HepG2 (cell line): ENCODE measurements at regions not wholly inside any gene's neighbourhood (a gene's known extent, or its start where the extent isn't known, plus 50 kb on each side); places are given as distances from the start of the nearest gene placed in this dataset.

Experiments used
- ATAC-seq: fragments of 200-7000 bp; cut with Tn5 transposase; 3 replicates; pipeline ENCODE4 v1.9.1; 2020; ENCODE audit warnings: mild to moderate bottlenecking, moderate library complexity
- BruUV-seq: library from RNA; stranded (reverse); fragments of 400-500 nt; replicated peaks from 2 replicates; lab custom pipeline; 2021; lab: Mats Ljungman, UMichigan
- CTCF ChIA-PET: fragments of 300-600 bp; formaldehyde crosslinking; extraction: SDS; loops from one replicate; lab custom pipeline; 2021; ENCODE audit warnings: low total read pairs, inconsistent platforms, low intra/inter-chr PET ratio; lab: Yijun Ruan, JAX
- POLR2A ChIA-PET: fragments of 350-600 bp; sonication (Branson Sonifier 250); formaldehyde crosslinking; loops from one replicate; lab custom pipeline; 2020; ENCODE audit warnings: antibody characterized with exemption, inconsistent platforms; lab: Yijun Ruan, JAX
- DNase-seq: peaks from one replicate; pipeline ENCODE4 v3.0.0-alpha.2; 2015; ENCODE audit warnings: low spot score
- FAIRE-seq: peaks from 3 replicates; lab custom pipeline; 2011; peaks lifted over from hg19 to GRCh38; lab: Jason Lieb, UNC
- H2AFZ ChIP-seq: one replicate; pipeline ENCODE4 v1.6.1; 2011; ENCODE audit warnings: low read length, inconsistent platforms
- H3K27ac ChIP-seq: fragments of 300-600 bp; 3 replicates; pipeline ENCODE4 v1.8.0; 2011; ENCODE audit warnings: mixed run types, mild to moderate bottlenecking, mixed read lengths, low read length, inconsistent platforms; ENCODE audit not compliant: insufficient read depth; ENCODE audit errors: extremely low read length
- H3K27me3 ChIP-seq, 2 experiments: fragments of 200-600 bp in 1 of 2; 2 replicates in 1 of 2; 3 replicates in 1 of 2; pipeline versions ENCODE4 v1.6.0 to v1.8.0; 2011; ENCODE audit warnings: low read length in 2 of 2, mild to moderate bottlenecking in 2 of 2, moderate library complexity in 2 of 2, inconsistent platforms in 1 of 2; ENCODE audit not compliant: insufficient read depth in 2 of 2, control insufficient read depth in 1 of 2
- H3K36me3 ChIP-seq, 2 experiments: fragments of 200-600 bp in 1 of 2; replicated peaks in 1 of 2; 2 replicates in 1 of 2; 3 replicates in 1 of 2; pipeline versions ENCODE4 v1.5.1 to v1.8.0; 2011; ENCODE audit warnings: low read length in 2 of 2, inconsistent platforms in 1 of 2; ENCODE audit not compliant: insufficient read depth in 2 of 2, control insufficient read depth in 1 of 2
- H3K4me1 ChIP-seq: 2 replicates; pipeline ENCODE4 v1.5.1; 2012; ENCODE audit warnings: low read length, inconsistent platforms; ENCODE audit not compliant: insufficient read depth
- H3K4me2 ChIP-seq: 2 replicates; pipeline ENCODE4 v1.6.0; 2011; ENCODE audit warnings: low read depth, low read length, inconsistent platforms
- H3K4me3 ChIP-seq, 3 experiments: fragments of 200-600 bp in 1 of 3; sonication (generic), shearing (Covaris generic) in 1 of 3; replicated peaks in 1 of 3; 2 replicates each; pipeline ENCODE4 v1.5.1; 2011 to 2016; ENCODE audit warnings: low read length in 3 of 3, inconsistent platforms in 2 of 3, low read depth in 2 of 3, mild to moderate bottlenecking in 2 of 3, control low read depth in 1 of 3, mixed read lengths in 1 of 3; ENCODE audit not compliant: insufficient read depth in 1 of 3
- H3K79me2 ChIP-seq: one replicate; pipeline ENCODE4 v1.6.1; 2011; ENCODE audit warnings: low read length, inconsistent platforms; ENCODE audit not compliant: insufficient read depth
- H3K9ac ChIP-seq: 2 replicates; pipeline ENCODE4 v1.6.0; 2011; ENCODE audit warnings: mild to moderate bottlenecking, low read depth, low read length, inconsistent platforms; ENCODE audit not compliant: insufficient read depth
- H3K9me3 ChIP-seq: 2 replicates; pipeline ENCODE4 v1.5.1; 2012; ENCODE audit warnings: mild to moderate bottlenecking, low read length
- H4K20me1 ChIP-seq: 2 replicates; pipeline ENCODE4 v1.6.0; 2011; ENCODE audit warnings: inconsistent platforms, mild to moderate bottlenecking, low read length, moderate library complexity; ENCODE audit not compliant: insufficient read depth
- BHLHE40 ChIP-seq: IDR thresholded peaks from 2 replicates; pipeline ENCODE4 v1.6.1; 2011; ENCODE audit warnings: low read length, improper control_type of control experiment
- FOXA3 ChIP-seq: IDR thresholded peaks from 2 replicates; pipeline ENCODE4 v1.6.1; 2016; ENCODE audit warnings: missing genetic modification reagents, missing compliant biosample characterization
- KDM3A ChIP-seq: IDR thresholded peaks from 2 replicates; pipeline ENCODE4 v1.6.1; 2018; ENCODE audit warnings: low read depth, missing compliant biosample characterization
- PRMT3 ChIP-seq: sonication (generic); formaldehyde crosslinking; IDR thresholded peaks from 2 replicates; pipeline ENCODE4 v1.8.1; 2022; ENCODE audit warnings: low read depth, mild to moderate bottlenecking, moderate library complexity, missing genetic modification reagents, borderline replicate concordance
- PRPF4 ChIP-seq: fragments of 200-400 bp; formaldehyde crosslinking; IDR thresholded peaks from 2 replicates; pipeline ENCODE4 v1.6.1; 2016; ENCODE audit warnings: low read length, low read depth; ENCODE audit not compliant: poor library complexity, severe bottlenecking
- YY1 ChIP-seq: IDR thresholded peaks from 2 replicates; pipeline ENCODE4 v1.6.1; 2011; ENCODE audit warnings: low read length, low read depth, moderate library complexity, mild to moderate bottlenecking; ENCODE audit not compliant: insufficient read depth, insufficient replicate concordance
- ZNF121 ChIP-seq: sonication (generic); formaldehyde crosslinking; IDR thresholded peaks from 2 replicates; pipeline ENCODE4 v1.5.0; 2020; ENCODE audit warnings: mild to moderate bottlenecking, missing genetic modification reagents
- ZNF124 ChIP-seq: sonication (generic); formaldehyde crosslinking; IDR thresholded peaks from 2 replicates; pipeline ENCODE4 v1.4.0; 2020; ENCODE audit warnings: missing genetic modification reagents
- ZNF772 ChIP-seq: sonication (generic); formaldehyde crosslinking; IDR thresholded peaks from 2 replicates; pipeline ENCODE4 v1.5.0; 2020; ENCODE audit warnings: mild to moderate bottlenecking, missing genetic modification reagents
- WGBS: methylation state at CpG from one replicate; pipeline ENCODE4 v1.1.6; 2017; ENCODE audit warnings: low lambda C conversion rate; 5-methylcytosine and 5-hydroxymethylcytosine counted together
- in situ Hi-C: cut with HindIII; loops from 2 replicates; pipeline ENCODE4 v1.10.0; 2017; ENCODE audit warnings: low pct_unique_long_range_greater_than_20kb; ENCODE audit not compliant: extremely low pct_ligation_motif_present
- intact Hi-C: fragments of 100-400 bp; cut with micrococcal nuclease; formaldehyde crosslinking; loops from one replicate; pipeline ENCODE4 v1.10.0; 2022; ENCODE audit not compliant: unreplicated experiment
- TF ChIP-seq, protein P1 (sequence below): sonication (generic); formaldehyde crosslinking; IDR thresholded peaks from 2 replicates; pipeline ENCODE4 v1.5.0; 2020; ENCODE audit warnings: mild to moderate bottlenecking, missing genetic modification reagents, moderate library complexity

DNA sequence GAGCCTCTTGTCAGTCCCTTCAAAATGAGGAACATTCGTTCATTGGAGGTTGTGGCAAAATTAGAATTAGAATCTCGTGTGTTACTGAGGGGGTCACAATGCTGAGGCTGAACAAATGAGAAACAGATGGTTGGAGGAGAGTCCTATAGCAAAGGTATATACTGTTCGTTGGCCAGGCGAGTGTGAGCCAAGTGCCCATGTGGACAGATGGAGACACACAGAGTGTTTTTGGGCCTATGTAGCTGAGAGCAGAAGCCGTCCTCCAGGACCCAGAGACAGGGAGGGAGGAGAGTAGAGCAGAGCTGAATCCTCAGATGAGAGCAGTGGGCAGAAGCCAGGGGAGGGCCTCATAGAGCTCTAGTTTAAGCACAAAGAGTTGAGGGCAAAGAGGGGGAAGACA is 98.9 kb downstream of the NR1D2 start:
- ATAC-seq (no peak), FAIRE-seq (no peak), DNase-seq (no peak)
- POLR2A ChIA-PET: no interaction called here
- no peak overlapping the region for H3K4me3 ChIP-seq
- H3K27me3 ChIP-seq: peaks cover 2 to 10% of the 10 kb centered on the region in 2 experiments; a peak in 3 of 5 replicates
- H3K4me2 ChIP-seq: no peak overlapping the region
- no peak overlapping the region for H3K27ac ChIP-seq
- H3K4me1 ChIP-seq: no peaks in the 10 kb centered on the region
- H2AFZ ChIP-seq: no peak overlapping the region
- CTCF ChIA-PET: no interaction called here
- H3K36me3 ChIP-seq: no peaks in the 10 kb centered on the region
- intact Hi-C loops: no loop called here
- no TSS peak for BruUV-seq
- TF ChIP-seq ZNF772 (CRISPR knock-in tag): no peak
- no peak for TF ChIP-seq BHLHE40
- TF ChIP-seq PRPF4: no peak
- in situ Hi-C loops: no loop called here
- H4K20me1 ChIP-seq: no peaks in the 10 kb centered on the region
- no peaks in the 10 kb centered on the region for H3K9me3 ChIP-seq
- H3K79me2 ChIP-seq: no peaks in the 10 kb centered on the region
- WGBS: 26% methylated on average over 5 of the region's 5 CpGs
- no peak overlapping the region for H3K9ac ChIP-seq

DNA sequence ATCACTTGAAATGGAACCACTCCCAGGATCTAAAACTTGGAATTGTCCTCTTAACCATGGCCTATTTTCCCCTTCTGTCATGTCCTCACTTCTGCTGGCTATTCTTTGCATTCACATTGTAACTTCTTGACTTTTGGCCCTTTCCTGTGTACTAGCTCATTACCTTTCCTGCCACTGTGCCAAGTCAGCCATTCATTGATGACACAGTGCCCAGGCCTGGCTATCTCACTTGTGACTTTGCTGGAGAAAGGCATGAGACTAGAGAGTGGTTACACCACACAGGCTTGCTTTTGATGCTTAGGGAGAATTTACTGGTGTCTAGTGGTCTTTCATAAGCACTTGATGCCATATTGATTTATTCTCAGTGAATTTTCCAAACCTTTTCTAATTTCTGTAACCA is 101.1 kb downstream of the NR1D2 start:
- Histone ChIP-seq H3K9ac (no peak overlapping the region), H3K4me1 (no peaks in the 10 kb centered on the region), H3K27me3 (peaks cover 2 to 10% of the 10 kb centered on the region in 2 experiments; a peak in 3 of 5 replicates), H4K20me1 (no peaks in the 10 kb centered on the region), H2AFZ (no peak overlapping the region), H3K27ac (no peak overlapping the region), H3K9me3 (no peaks in the 10 kb centered on the region), H3K36me3 (no peaks in the 10 kb centered on the region), H3K4me2 (no peak overlapping the region), H3K4me3 (no peak overlapping the region), H3K79me2 (no peaks in the 10 kb centered on the region)
- ChIA-PET CTCF (no interaction called here), POLR2A (no interaction called here)
- ATAC-seq (no peak), FAIRE-seq (no peak), DNase-seq (no peak)
- intact Hi-C loops: no loop called here
- no TSS peak for BruUV-seq
- TF ChIP-seq, protein P1, sequence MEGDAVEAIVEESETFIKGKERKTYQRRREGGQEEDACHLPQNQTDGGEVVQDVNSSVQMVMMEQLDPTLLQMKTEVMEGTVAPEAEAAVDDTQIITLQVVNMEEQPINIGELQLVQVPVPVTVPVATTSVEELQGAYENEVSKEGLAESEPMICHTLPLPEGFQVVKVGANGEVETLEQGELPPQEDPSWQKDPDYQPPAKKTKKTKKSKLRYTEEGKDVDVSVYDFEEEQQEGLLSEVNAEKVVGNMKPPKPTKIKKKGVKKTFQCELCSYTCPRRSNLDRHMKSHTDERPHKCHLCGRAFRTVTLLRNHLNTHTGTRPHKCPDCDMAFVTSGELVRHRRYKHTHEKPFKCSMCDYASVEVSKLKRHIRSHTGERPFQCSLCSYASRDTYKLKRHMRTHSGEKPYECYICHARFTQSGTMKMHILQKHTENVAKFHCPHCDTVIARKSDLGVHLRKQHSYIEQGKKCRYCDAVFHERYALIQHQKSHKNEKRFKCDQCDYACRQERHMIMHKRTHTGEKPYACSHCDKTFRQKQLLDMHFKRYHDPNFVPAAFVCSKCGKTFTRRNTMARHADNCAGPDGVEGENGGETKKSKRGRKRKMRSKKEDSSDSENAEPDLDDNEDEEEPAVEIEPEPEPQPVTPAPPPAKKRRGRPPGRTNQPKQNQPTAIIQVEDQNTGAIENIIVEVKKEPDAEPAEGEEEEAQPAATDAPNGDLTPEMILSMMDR: no peak
- no peak for TF ChIP-seq PRMT3 (CRISPR knock-in tag)
- no peak for TF ChIP-seq KDM3A (CRISPR knock-in tag)
- no peak for TF ChIP-seq ZNF121 (CRISPR knock-in tag)
- TF ChIP-seq ZNF124 (CRISPR knock-in tag): no peak
- TF ChIP-seq FOXA3 (CRISPR knock-in tag): no peak
- TF ChIP-seq YY1: no peak
- in situ Hi-C loops: no loop called here
